Prostate gland (tissue), 2 donors: ENCODE measurements at regions not wholly inside any gene's neighbourhood (a gene's known extent, or its start where the extent isn't known, plus 50 kb on each side); places are given as distances from the start of the nearest gene placed in this dataset.

Experiments
- DNase-seq: peaks from one replicate; pipeline ENCODE4 v3.0.0-alpha.2; 2019; ENCODE audit warnings: low spot score
- H3K27ac ChIP-seq, 2 donors: fragments of 200-600 bp; sonication (generic); 2 replicates each; pipeline ENCODE4 v1.5.1; 2017 to 2019
- H3K27me3 ChIP-seq: fragments of 200-600 bp; sonication (generic); replicated peaks from 2 replicates; pipeline ENCODE4 v1.5.1; 2019; ENCODE audit not compliant: insufficient read depth
- H3K36me3 ChIP-seq, 2 donors: fragments of 200-600 bp; sonication (generic); 1 replicate in 1 of 2; 2 replicates in 1 of 2; pipeline versions ENCODE4 v1.5.1 to v1.8.1; 2017 to 2019
- H3K4me1 ChIP-seq: fragments of 200-600 bp; sonication (generic); replicated peaks from 2 replicates; pipeline ENCODE4 v1.5.1; 2019
- H3K4me3 ChIP-seq, 2 donors: fragments of 200-600 bp; sonication (generic); 2 replicates each; pipeline ENCODE4 v1.5.1; 2017 to 2019
- H3K9me3 ChIP-seq: fragments of 200-600 bp; sonication (generic); 2 replicates; pipeline ENCODE4 v1.5.1; 2017
- POLR2A ChIP-seq: fragments of 450-650 bp; IDR thresholded peaks from one replicate; pipeline ENCODE4 v1.6.1; 2016; ENCODE audit warnings: antibody characterized with exemption, mild to moderate bottlenecking
- POLR2AphosphoS5 ChIP-seq: sonication (generic); formaldehyde crosslinking; IDR thresholded peaks from one replicate; pipeline ENCODE4 v1.6.1; 2017; ENCODE audit warnings: antibody characterized with exemption
- WGBS: methylation state at CpG from one replicate; pipeline ENCODE4 v1.1.5; 2018; 5-methylcytosine and 5-hydroxymethylcytosine counted together
- intact Hi-C: fragments of 100-400 bp; cut with DNase I; formaldehyde crosslinking; loops from one replicate; pipeline ENCODE4 v1.14.2; 2022
- TF ChIP-seq, protein P1 (sequence below), 4 experiments: fragments of 200-600 bp in 2 of 4; fragments of 450-650 bp in 2 of 4; sonication (generic) in 2 of 4; IDR thresholded peaks; 1 replicate in 3 of 4; 2 replicates in 1 of 4; pipeline ENCODE4 v1.5.1; 2016 to 2019; ENCODE audit warnings: antibody characterized with exemption in 4 of 4, mild to moderate bottlenecking in 2 of 4, moderate library complexity in 2 of 4

DNA sequence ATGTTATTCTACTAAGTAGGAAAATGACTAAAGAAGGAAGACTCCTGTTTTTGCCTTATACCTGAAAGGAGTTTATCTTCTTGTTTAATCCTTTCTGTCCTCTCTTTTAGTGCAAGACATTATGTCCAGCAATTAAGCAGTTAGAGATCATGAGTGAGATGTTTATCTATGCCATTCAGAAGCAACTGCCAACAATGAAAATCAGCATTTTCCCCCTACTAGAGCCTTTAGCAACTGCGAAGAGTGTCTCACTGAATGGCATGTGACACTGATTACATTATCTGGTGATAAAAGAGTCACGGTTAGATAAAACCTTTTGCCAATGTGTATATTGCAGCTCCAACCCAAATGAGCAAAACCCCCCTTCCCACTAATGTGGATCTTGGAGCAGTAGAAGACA lies 357.7 kb upstream of the SYT4 start:
- TF ChIP-seq, protein P1, sequence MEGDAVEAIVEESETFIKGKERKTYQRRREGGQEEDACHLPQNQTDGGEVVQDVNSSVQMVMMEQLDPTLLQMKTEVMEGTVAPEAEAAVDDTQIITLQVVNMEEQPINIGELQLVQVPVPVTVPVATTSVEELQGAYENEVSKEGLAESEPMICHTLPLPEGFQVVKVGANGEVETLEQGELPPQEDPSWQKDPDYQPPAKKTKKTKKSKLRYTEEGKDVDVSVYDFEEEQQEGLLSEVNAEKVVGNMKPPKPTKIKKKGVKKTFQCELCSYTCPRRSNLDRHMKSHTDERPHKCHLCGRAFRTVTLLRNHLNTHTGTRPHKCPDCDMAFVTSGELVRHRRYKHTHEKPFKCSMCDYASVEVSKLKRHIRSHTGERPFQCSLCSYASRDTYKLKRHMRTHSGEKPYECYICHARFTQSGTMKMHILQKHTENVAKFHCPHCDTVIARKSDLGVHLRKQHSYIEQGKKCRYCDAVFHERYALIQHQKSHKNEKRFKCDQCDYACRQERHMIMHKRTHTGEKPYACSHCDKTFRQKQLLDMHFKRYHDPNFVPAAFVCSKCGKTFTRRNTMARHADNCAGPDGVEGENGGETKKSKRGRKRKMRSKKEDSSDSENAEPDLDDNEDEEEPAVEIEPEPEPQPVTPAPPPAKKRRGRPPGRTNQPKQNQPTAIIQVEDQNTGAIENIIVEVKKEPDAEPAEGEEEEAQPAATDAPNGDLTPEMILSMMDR (IDR thresholded peaks at IDR 0.05), result no peak
- TF ChIP-seq POLR2AphosphoS5, result no peak
- no peak for TF ChIP-seq POLR2A
- H3K4me1 ChIP-seq, result no peaks in the 10 kb centered on the region
- no peaks in the 10 kb centered on the region for H3K36me3 ChIP-seq
- no peaks in the 10 kb centered on the region for H3K9me3 ChIP-seq
- H3K27ac ChIP-seq, result no peak overlapping the region
- H3K4me3 ChIP-seq, result no peak overlapping the region
- H3K27me3 ChIP-seq, result no peaks in the 10 kb centered on the region
- DNase-seq, result no peak
- WGBS, result 53% methylated on average over 2 of the region's 2 CpGs
- intact Hi-C loops, result no loop called here

DNA sequence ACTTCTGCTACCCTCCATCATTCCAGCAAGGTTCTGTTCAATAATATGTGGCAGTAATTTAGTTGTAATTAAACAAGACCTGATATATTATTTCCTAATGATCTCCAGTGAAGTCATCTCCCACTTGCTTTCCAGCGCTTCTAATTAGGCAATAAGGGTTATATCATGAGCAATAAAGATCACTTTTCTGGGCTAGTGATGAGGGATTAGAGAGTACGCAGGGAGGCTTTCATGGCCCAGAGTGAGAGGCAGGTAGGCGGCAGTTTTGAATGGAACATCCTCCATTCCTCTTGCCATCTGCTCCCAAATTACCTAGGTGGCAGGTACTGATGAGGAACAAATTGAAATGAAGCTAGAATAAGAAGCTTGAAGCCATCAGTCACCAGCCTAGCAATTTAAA lies 358.1 kb upstream of the SYT4 start:
- 85% methylated on average over 3 of the region's 3 CpGs for WGBS
- H3K9me3 ChIP-seq, result no peaks in the 10 kb centered on the region
- H3K4me1 ChIP-seq, result no peaks in the 10 kb centered on the region
- no peak for DNase-seq
- H3K4me3 ChIP-seq, result no peak overlapping the region
- TF ChIP-seq POLR2AphosphoS5 (no peak), POLR2A (no peak)
- TF ChIP-seq, protein P1 (IDR thresholded peaks at IDR 0.05), result no peak
- H3K27ac ChIP-seq, result no peak overlapping the region
- no peaks in the 10 kb centered on the region for H3K27me3 ChIP-seq
- intact Hi-C loops, result no loop called here
- H3K36me3 ChIP-seq, result no peaks in the 10 kb centered on the region

DNA sequence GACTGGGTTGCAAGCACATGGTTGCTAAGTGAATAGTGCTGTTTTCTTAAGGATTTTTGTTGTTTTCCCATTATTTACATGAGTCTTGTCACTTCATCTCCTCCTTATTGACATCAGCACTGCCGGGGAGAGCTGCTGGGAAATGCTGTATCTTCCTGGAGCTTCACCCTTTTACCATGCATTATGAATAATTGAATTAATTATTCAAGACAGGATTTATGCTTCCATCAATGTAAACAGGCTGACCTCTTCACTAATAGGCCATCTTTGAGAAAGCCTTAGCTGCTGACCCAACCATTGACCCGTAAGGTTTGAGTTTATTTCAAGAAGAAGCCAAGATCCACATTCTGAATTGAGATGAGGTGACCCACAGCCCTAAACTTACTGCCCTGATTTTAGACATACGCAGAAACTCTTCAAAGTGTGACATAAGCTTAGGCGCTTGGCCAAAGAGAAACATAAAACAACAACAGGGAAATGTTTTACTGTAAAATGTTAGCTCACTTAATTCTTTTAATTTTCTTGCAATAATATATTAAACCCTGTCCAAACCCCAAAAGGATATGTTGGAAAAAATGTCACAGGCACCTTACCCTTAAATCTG lies 365.5 kb upstream of the SYT4 start:
- Histone ChIP-seq H3K36me3 (no peaks in the 10 kb centered on the region), H3K4me3 (no peak overlapping the region), H3K27ac (no peak overlapping the region), H3K27me3 (no peaks in the 10 kb centered on the region), H3K4me1 (no peaks in the 10 kb centered on the region), H3K9me3 (no peaks in the 10 kb centered on the region)
- TF ChIP-seq POLR2A (no peak), POLR2AphosphoS5 (no peak)
- TF ChIP-seq, protein P1 (IDR thresholded peaks at IDR 0.05), result no peak
- WGBS, result 72% methylated on average over 4 of the region's 4 CpGs
- intact Hi-C loops, result no loop called here
- no peak for DNase-seq

DNA sequence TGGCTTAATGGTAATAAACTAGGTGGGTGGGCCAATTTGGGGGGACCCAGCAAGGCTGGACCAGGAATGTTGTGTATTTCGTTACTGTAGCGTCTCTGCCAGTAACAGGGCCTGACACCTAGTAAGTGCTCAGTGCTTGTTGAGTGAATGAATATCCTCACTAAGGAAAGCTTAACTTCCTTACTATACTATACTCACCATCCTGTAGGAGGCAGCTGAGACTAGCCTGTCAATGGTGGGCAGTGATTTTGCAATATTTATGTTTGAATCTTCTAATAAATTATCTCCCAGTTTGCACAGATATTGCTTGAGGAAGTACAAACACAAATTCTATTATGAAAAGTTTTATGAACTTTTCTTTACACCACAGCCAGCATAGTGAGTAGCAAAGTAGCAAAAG lies 370.7 kb upstream of the SYT4 start:
- H3K4me3 ChIP-seq, result no peak overlapping the region
- 98% methylated on average over 2 of the region's 2 CpGs for WGBS
- H3K27ac ChIP-seq, result no peak overlapping the region
- TF ChIP-seq, protein P1 (IDR thresholded peaks at IDR 0.05), result no peak
- no peak for TF ChIP-seq POLR2AphosphoS5
- no peak for TF ChIP-seq POLR2A
- intact Hi-C loops, result no loop called here
- DNase-seq, result no peak
- H3K36me3 ChIP-seq, result no peaks in the 10 kb centered on the region
- no peaks in the 10 kb centered on the region for H3K27me3 ChIP-seq
- H3K9me3 ChIP-seq, result no peaks in the 10 kb centered on the region
- no peaks in the 10 kb centered on the region for H3K4me1 ChIP-seq

DNA sequence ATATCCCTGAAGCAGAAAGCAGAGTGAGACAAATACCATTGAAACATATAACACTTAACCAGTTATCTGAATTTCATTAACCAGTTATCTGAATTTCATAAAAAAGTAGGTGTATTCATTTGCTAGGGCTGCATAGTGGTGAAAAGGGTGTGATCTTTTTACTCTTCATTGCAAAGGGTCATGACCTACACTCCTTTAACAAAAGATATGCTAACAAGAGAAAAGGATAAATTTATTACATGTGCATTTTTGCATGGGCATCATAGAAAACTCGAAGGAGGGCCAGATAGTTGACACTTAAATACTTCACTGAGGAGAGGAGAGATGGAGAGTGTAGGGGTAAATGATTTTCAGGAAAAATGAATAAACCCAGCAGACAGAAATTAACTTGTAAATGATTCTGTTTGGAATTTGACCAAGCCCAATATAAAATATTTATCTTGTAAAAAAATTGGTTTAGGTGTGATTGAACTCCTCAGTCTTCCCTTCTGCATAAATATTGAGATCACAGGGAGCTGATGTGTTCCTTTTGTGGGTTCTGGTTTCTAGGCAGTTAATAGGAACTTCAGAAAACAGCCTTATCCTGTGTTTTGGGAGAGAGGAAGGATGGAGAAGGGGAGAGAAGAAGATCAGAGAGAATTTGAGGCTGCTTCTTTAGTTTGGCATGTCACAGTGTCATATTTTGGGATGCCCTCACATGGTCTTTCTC lies 372.5 kb upstream of the SYT4 start:
- 78% methylated on average over 1 of the region's 1 CpG for WGBS
- intact Hi-C loops, result no loop called here
- Histone ChIP-seq H3K9me3 (no peaks in the 10 kb centered on the region), H3K27me3 (no peaks in the 10 kb centered on the region), H3K27ac (no peak overlapping the region), H3K4me3 (no peak overlapping the region), H3K36me3 (no peaks in the 10 kb centered on the region), H3K4me1 (no peaks in the 10 kb centered on the region)
- DNase-seq, result no peak
- TF ChIP-seq, protein P1 (IDR thresholded peaks at IDR 0.05), result no peak
- TF ChIP-seq POLR2AphosphoS5 (no peak), POLR2A (no peak)
